WTC11 (cell line): ENCODE measurements at regions not wholly inside any gene's neighbourhood (a gene's known extent, or its start where the extent isn't known, plus 50 kb on each side); places are given as distances from the start of the nearest gene placed in this dataset.

ENCODE experiments used
- ATAC-seq: fragments of 200-7000 bp; cut with Tn5 transposase; 2 replicates; pipeline ENCODE4 v1.10.0; 2021; ENCODE audit warnings: mild to moderate bottlenecking, moderate library complexity
- CTCF ChIA-PET: fragments of 300-600 bp; sonication (Branson Sonifier 250); formaldehyde crosslinking; loops from one replicate; lab custom pipeline; 2021; ENCODE audit warnings: antibody characterized with exemption; lab: Charles Lee
- POLR2A ChIA-PET: fragments of 350-600 bp; sonication (Branson Sonifier 250); formaldehyde crosslinking; loops from one replicate; lab custom pipeline; 2021; ENCODE audit warnings: antibody characterized with exemption; lab: Charles Lee
- DNase-seq: peaks from one replicate; pipeline ENCODE4 v3.0.0; 2021; ENCODE audit warnings: low spot score
- H3K27ac Mint-ChIP-seq: 2 replicates; pipeline ENCODE4 v1.8.0; 2021; ENCODE audit warnings: mixed read lengths
- H3K27me3 Mint-ChIP-seq: 2 replicates; pipeline ENCODE4 v1.8.0; 2021; ENCODE audit warnings: low read depth, mild to moderate bottlenecking, moderate library complexity, mixed read lengths
- H3K36me3 Mint-ChIP-seq: 2 replicates; pipeline ENCODE4 v1.8.0; 2021; ENCODE audit warnings: mixed read lengths
- H3K4me1 Mint-ChIP-seq: 2 replicates; pipeline ENCODE4 v1.8.0; 2022; ENCODE audit warnings: mixed read lengths
- H3K4me3 Mint-ChIP-seq: 2 replicates; pipeline ENCODE4 v1.8.0; 2021; ENCODE audit warnings: mild to moderate bottlenecking, moderate library complexity, mixed read lengths
- H3K9me3 Mint-ChIP-seq: 2 replicates; pipeline ENCODE4 v1.8.0; 2021; ENCODE audit warnings: mixed read lengths
- ATF2 ChIP-seq: sonication (generic); formaldehyde crosslinking; IDR thresholded peaks from 2 replicates; pipeline ENCODE4 v1.8.1; 2022; ENCODE audit warnings: low read depth, missing genetic modification reagents, borderline replicate concordance
- E2F1 ChIP-seq: sonication (generic); formaldehyde crosslinking; IDR thresholded peaks from 2 replicates; pipeline ENCODE4 v1.8.0; 2022; ENCODE audit warnings: mild to moderate bottlenecking, missing genetic modification reagents
- EMX1 ChIP-seq: fragments of 250-450 bp; sonication (Bioruptor Pico); IDR thresholded peaks from 2 replicates; pipeline ENCODE4 v1.8.0; 2021; ENCODE audit warnings: mild to moderate bottlenecking
- FOXP1 ChIP-seq: sonication (generic); formaldehyde crosslinking; IDR thresholded peaks from 2 replicates; pipeline ENCODE4 v1.8.0; 2022; ENCODE audit warnings: missing genetic modification reagents, mild to moderate bottlenecking, moderate library complexity, borderline replicate concordance
- GRHL2 ChIP-seq: fragments of 250-450 bp; sonication (Bioruptor Pico); IDR thresholded peaks from 2 replicates; pipeline ENCODE4 v1.8.0; 2022; ENCODE audit warnings: mild to moderate bottlenecking, moderate library complexity; ENCODE audit not compliant: insufficient replicate concordance, severe bottlenecking
- MYBL2 ChIP-seq: sonication (generic); formaldehyde crosslinking; IDR thresholded peaks from 2 replicates; pipeline ENCODE4 v1.8.1; 2023; ENCODE audit warnings: mild to moderate bottlenecking, moderate library complexity, missing genetic modification reagents
- NR3C1 ChIP-seq: sonication (generic); formaldehyde crosslinking; conservative IDR thresholded peaks from 2 replicates; pipeline ENCODE4 v1.8.1; 2023; ENCODE audit warnings: low read depth, mild to moderate bottlenecking, missing genetic modification reagents
- SMAD3 ChIP-seq: sonication (generic); formaldehyde crosslinking; IDR thresholded peaks from 2 replicates; pipeline ENCODE4 v1.8.0; 2022; ENCODE audit warnings: missing genetic modification reagents, mild to moderate bottlenecking, borderline replicate concordance
- STAT6 ChIP-seq: sonication (generic); formaldehyde crosslinking; conservative IDR thresholded peaks from 2 replicates; pipeline ENCODE4 v1.8.1; 2023; ENCODE audit warnings: mild to moderate bottlenecking, low read depth, missing genetic modification reagents, moderate library complexity
- TCF7 ChIP-seq: sonication (generic); formaldehyde crosslinking; IDR thresholded peaks from 2 replicates; pipeline ENCODE4 v1.8.0; 2022; ENCODE audit warnings: mild to moderate bottlenecking, low read depth, missing genetic modification reagents, moderate library complexity
- ZMAT4 ChIP-seq: fragments of 250-450 bp; sonication (Bioruptor Pico); IDR thresholded peaks from 2 replicates; pipeline ENCODE4 v1.9.0; 2021; ENCODE audit warnings: mild to moderate bottlenecking
- ZNF263 ChIP-seq: sonication (generic); formaldehyde crosslinking; IDR thresholded peaks from 2 replicates; pipeline ENCODE4 v1.8.1; 2022; ENCODE audit warnings: low read depth, mild to moderate bottlenecking, moderate library complexity, missing genetic modification reagents
- ZNF416 ChIP-seq: fragments of 250-450 bp; sonication (Bioruptor Pico); IDR thresholded peaks from 2 replicates; pipeline ENCODE4 v1.9.0; 2021; ENCODE audit warnings: mild to moderate bottlenecking, inconsistent platforms
- ZNF423 ChIP-seq: fragments of 250-450 bp; sonication (Bioruptor Pico); IDR thresholded peaks from 2 replicates; pipeline ENCODE4 v2.1.2; 2022; ENCODE audit warnings: mild to moderate bottlenecking, moderate library complexity
- ZNF671 ChIP-seq: fragments of 250-450 bp; sonication (Bioruptor Pico); IDR thresholded peaks from 2 replicates; pipeline ENCODE4 v1.8.0; 2021; ENCODE audit warnings: mild to moderate bottlenecking
- TF ChIP-seq, protein P1 (sequence below): sonication (generic); formaldehyde crosslinking; IDR thresholded peaks from 2 replicates; pipeline ENCODE4 v1.8.0; 2022; ENCODE audit warnings: mild to moderate bottlenecking, missing genetic modification reagents

DNA sequence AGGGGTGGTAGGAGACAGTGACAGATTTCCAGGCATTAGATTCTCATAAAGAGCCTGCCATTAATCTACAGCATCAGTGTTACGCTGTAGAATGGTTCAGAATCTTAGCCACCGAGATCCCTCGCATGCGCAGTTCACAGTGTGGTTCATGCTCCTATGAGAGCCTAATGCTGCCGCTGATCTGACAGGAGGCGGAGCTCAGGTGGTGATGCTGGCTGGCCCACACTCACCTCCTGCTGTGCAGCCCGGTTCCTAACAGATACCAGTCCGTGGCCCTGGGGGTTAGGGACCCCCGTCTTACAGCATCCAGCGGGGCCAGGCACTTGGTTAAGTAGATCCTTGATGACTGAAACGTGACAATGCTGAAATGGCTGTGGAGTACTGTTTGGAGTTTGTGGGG is 163.6 kb upstream of the C1orf21 start (continued):
- TF ChIP-seq ATF2 (CRISPR knock-in tag) (no peak), STAT6 (CRISPR knock-in tag) (no peak)
- TF ChIP-seq, all 79 proteins: peak for 0

GRCh38 chr1:184225283-184226099 is 161.3 kb upstream of the C1orf21 start:
- H3K9me3 Mint-ChIP-seq: peaks cover 4% of the 10 kb centered on the region; the same call in 1 of the 2 replicates
- ChIA-PET CTCF (interaction anchor here (1.5 to 3.6 kb wide), 3 partner anchors 14 to 439 kb away, joined by 4 to 31 read pairs (median 8); no protein-coding TSS in a partner anchor), POLR2A (no interaction called here)
- H3K36me3 Mint-ChIP-seq: no peaks in the 10 kb centered on the region
- peaks cover 30% of the 10 kb centered on the region for H3K27me3 Mint-ChIP-seq
- DNase-seq (no peak), ATAC-seq (no peak)
- H3K27ac Mint-ChIP-seq: no peak overlapping the region
- TF ChIP-seq ZNF671 (CRISPR knock-in tag) (no peak), EMX1 (CRISPR knock-in tag) (no peak), SMAD3 (CRISPR knock-in tag) (no peak), FOXP1 (CRISPR knock-in tag) (no peak), ATF2 (CRISPR knock-in tag) (no peak), NR3C1 (CRISPR knock-in tag) (no peak), E2F1 (CRISPR knock-in tag) (no peak), GRHL2 (no peak), ZNF416 (CRISPR knock-in tag) (no peak), MYBL2 (no peak), ZNF263 (CRISPR knock-in tag) (no peak), ZMAT4 (no peak), ZNF423 (CRISPR knock-in tag) (no peak), TCF7 (CRISPR knock-in tag) (no peak)
- TF ChIP-seq, protein P1, sequence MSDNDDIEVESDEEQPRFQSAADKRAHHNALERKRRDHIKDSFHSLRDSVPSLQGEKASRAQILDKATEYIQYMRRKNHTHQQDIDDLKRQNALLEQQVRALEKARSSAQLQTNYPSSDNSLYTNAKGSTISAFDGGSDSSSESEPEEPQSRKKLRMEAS (CRISPR knock-in tag): no peak
- 0 out of 2 replicates have a peak, but pooled peaks cover 3% of the 10 kb centered on the region for H3K4me1 Mint-ChIP-seq
- H3K4me3 Mint-ChIP-seq: no peak overlapping the region
